ENCODE measurements at regions not wholly inside any gene's neighbourhood (a gene's known extent, or its start where the extent isn't known, plus 50 kb on each side); places are given as distances from the start of the nearest gene placed in this dataset.
"Not testable (repeated sequence)": the region's sequence is repeated elsewhere in the genome, so short reads cannot be mapped to it uniquely, and the experiment has no call there.

GRCh38 chr15:56568466-56569167 is 103.7 kb upstream of the MNS1 start:
- DNase-seq: no peak

GRCh38 chr15:56557415-56557814 is 92.5 kb upstream of the MNS1 start:
- no peak for DNase-seq

- DNase-seq: no peak
These were observed 88.5 kb upstream of the MNS1 start for GRCh38 chr15:56553486-56553885.

GRCh38 chr15:56552659-56553058 is 87.7 kb upstream of the MNS1 start:
- peak; percentile 6 for DNase-seq

GRCh38 chr15:56540570-56540969 is 75.6 kb upstream of the MNS1 start:
- DNase-seq: not testable (repeated sequence)

- DNase-seq: not testable (repeated sequence)
These were observed 75.2 kb upstream of the MNS1 start for GRCh38 chr15:56540157-56540556.

- no peak for DNase-seq
These were observed 74.1 kb upstream of the MNS1 start for GRCh38 chr15:56538901-56539545.

- no peak for DNase-seq
These were observed 72.9 kb upstream of the MNS1 start for GRCh38 chr15:56537881-56538280.

- no peak for DNase-seq
These were observed 69.8 kb upstream of the MNS1 start for GRCh38 chr15:56534728-56535127.

- DNase-seq: no peak
These were observed 68.9 kb upstream of the MNS1 start for GRCh38 chr15:56533731-56534403.

- no peak for DNase-seq
These were observed 68.0 kb upstream of the MNS1 start for GRCh38 chr15:56532721-56533460.

GRCh38 chr15:56530157-56530556 is 65.2 kb upstream of the MNS1 start:
- no peak for DNase-seq

- no peak for DNase-seq
These were observed 63.2 kb upstream of the MNS1 start for GRCh38 chr15:56528136-56528535.

GRCh38 chr15:56524915-56525314 is 60.0 kb upstream of the MNS1 start:
- peak; percentile 79 for DNase-seq

- DNase-seq: peak; percentile 45
These were observed 58.6 kb upstream of the MNS1 start for GRCh38 chr15:56523521-56523920.

GRCh38 chr15:56519000-56519399 is 54.1 kb upstream of the MNS1 start:
- DNase-seq: no peak
